G401 (cell line): ENCODE measurements at regions not wholly inside any gene's neighbourhood (a gene's known extent, or its start where the extent isn't known, plus 50 kb on each side); places are given as distances from the start of the nearest gene placed in this dataset.
A peak's percentile ranks its signal among the peaks of the same experiment; 100 is the strongest.

Experiments
- DNase-seq: peaks from one replicate; pipeline ENCODE4 v3.0.0-alpha.2; 2015; ENCODE audit warnings: low spot score
- in situ Hi-C: cut with HindIII; loops from 2 replicates; pipeline ENCODE4 v1.10.0; 2016; ENCODE audit warnings: low sequenced_read_pairs, mixed read lengths

GRCh38 chr6:163954088-163954775 lies 539.7 kb downstream of the QKI start:
- in situ Hi-C loops: no loop called here
- DNase-seq: no peak

GRCh38 chr6:163952005-163952404 lies 537.5 kb downstream of the QKI start:
- DNase-seq: no peak
- in situ Hi-C loops: no loop called here

GRCh38 chr6:163951326-163951725 lies 536.8 kb downstream of the QKI start:
- in situ Hi-C loops: no loop called here
- DNase-seq: no peak

GRCh38 chr6:163950159-163950558 lies 535.6 kb downstream of the QKI start:
- in situ Hi-C loops: no loop called here
- DNase-seq: no peak

GRCh38 chr6:163949431-163949830 lies 534.9 kb downstream of the QKI start:
- no peak for DNase-seq

GRCh38 chr6:163948250-163948649 lies 533.7 kb downstream of the QKI start:
- in situ Hi-C loops: loop anchor here (25.0 kb wide), 1 partner anchor 736 kb away; no protein-coding TSS in a partner anchor
- no peak for DNase-seq

More at GRCh38 chr6:163949431-163949830, 534.9 kb downstream of the QKI start:
- in situ Hi-C loops: loop anchor here (25.0 kb wide), 1 partner anchor 737 kb away; no protein-coding TSS in a partner anchor

GRCh38 chr6:163947276-163947675 lies 532.8 kb downstream of the QKI start:
- in situ Hi-C loops: loop anchor here (25.0 kb wide), 1 partner anchor 735 kb away; no protein-coding TSS in a partner anchor
- no peak for DNase-seq

- in situ Hi-C loops: loop anchor here (25.0 kb wide), 1 partner anchor 734 kb away; no protein-coding TSS in a partner anchor
Measured at GRCh38 chr6:163946437-163946836, 531.9 kb downstream of the QKI start.

GRCh38 chr6:163945808-163946207 lies 531.3 kb downstream of the QKI start:
- no peak for DNase-seq
- in situ Hi-C loops: loop anchor here (25.0 kb wide), 1 partner anchor 734 kb away; no protein-coding TSS in a partner anchor

More at GRCh38 chr6:163946437-163946836, 531.9 kb downstream of the QKI start:
- DNase-seq: no peak

- peak; percentile 25 for DNase-seq
- in situ Hi-C loops: loop anchor here (25.0 kb wide), 1 partner anchor 733 kb away; no protein-coding TSS in a partner anchor
Measured at GRCh38 chr6:163944897-163945296, 530.4 kb downstream of the QKI start.

GRCh38 chr6:163943607-163944385 lies 529.3 kb downstream of the QKI start:
- peak; percentile 72 for DNase-seq
- in situ Hi-C loops: loop anchor here (25.0 kb wide), 1 partner anchor 731 kb away; no protein-coding TSS in a partner anchor

- in situ Hi-C loops: loop anchor here (25.0 kb wide), 1 partner anchor 730 kb away; no protein-coding TSS in a partner anchor
Measured at GRCh38 chr6:163942790-163943189, 528.3 kb downstream of the QKI start.

GRCh38 chr6:163941624-163941976 lies 527.1 kb downstream of the QKI start:
- in situ Hi-C loops: loop anchor here (25.0 kb wide), 1 partner anchor 729 kb away; no protein-coding TSS in a partner anchor

More at GRCh38 chr6:163942790-163943189, 528.3 kb downstream of the QKI start:
- no peak for DNase-seq

GRCh38 chr6:163940705-163941623 lies 526.4 kb downstream of the QKI start:
- in situ Hi-C loops: loop anchor here (25.0 kb wide), 1 partner anchor 729 kb away; no protein-coding TSS in a partner anchor
- no peak for DNase-seq

More at GRCh38 chr6:163941624-163941976, 527.1 kb downstream of the QKI start:
- no peak for DNase-seq

- in situ Hi-C loops: loop anchor here (25.0 kb wide), 1 partner anchor 725 kb away; no protein-coding TSS in a partner anchor
- DNase-seq: no peak
Measured at GRCh38 chr6:163937071-163937470, 522.6 kb downstream of the QKI start.

GRCh38 chr6:163935158-163935762 lies 520.7 kb downstream of the QKI start:
- DNase-seq: no peak
- in situ Hi-C loops: loop anchor here (25.0 kb wide), 1 partner anchor 723 kb away; no protein-coding TSS in a partner anchor

GRCh38 chr6:163930012-163930411 lies 515.5 kb downstream of the QKI start:
- in situ Hi-C loops: loop anchor here (25.0 kb wide), 1 partner anchor 718 kb away; no protein-coding TSS in a partner anchor

GRCh38 chr6:163929538-163929937 lies 515.0 kb downstream of the QKI start:
- in situ Hi-C loops: loop anchor here (25.0 kb wide), 1 partner anchor 717 kb away; no protein-coding TSS in a partner anchor
- DNase-seq: no peak

More at GRCh38 chr6:163930012-163930411, 515.5 kb downstream of the QKI start:
- no peak for DNase-seq
